GM10266 (cell line): ENCODE measurements at regions not wholly inside any gene's neighbourhood (a gene's known extent, or its start where the extent isn't known, plus 50 kb on each side); places are given as distances from the start of the nearest gene placed in this dataset.
"Not testable (repeated sequence)": the region's sequence is repeated elsewhere in the genome, so short reads cannot be mapped to it uniquely, and the experiment has no call there.

Experiments
- DNase-seq: peaks from one replicate; pipeline ENCODE4 v3.0.0; 2012; ENCODE audit errors: extremely low spot score
- TF ChIP-seq, protein P1 (sequence below): IDR thresholded peaks from 2 replicates; pipeline ENCODE4 v1.5.1; 2012; ENCODE audit warnings: mild to moderate bottlenecking, low read depth; ENCODE audit not compliant: control insufficient read depth, insufficient read depth; ENCODE audit errors: missing control alignments

DNA sequence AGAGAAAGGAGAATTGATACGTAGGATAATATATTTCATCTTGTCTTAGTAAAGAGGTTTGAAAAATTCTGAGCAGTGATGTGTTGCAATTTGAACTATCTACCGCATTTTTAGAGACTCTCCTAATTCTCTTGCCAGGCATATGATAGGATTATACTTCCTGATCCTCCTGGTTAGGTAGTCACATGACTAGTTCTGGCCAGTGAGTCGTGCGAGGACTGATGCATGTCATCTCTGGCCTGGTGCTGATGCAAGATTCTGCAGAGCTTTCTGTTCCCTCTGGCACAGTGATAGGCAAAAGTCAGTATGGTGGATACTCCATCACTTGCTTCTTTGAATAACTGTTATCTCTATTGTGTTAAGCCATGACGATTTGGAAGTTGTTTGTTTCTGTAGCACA, 277.6 kb upstream of the NAALADL2 start:
- no peak for DNase-seq
- TF ChIP-seq, protein P1, sequence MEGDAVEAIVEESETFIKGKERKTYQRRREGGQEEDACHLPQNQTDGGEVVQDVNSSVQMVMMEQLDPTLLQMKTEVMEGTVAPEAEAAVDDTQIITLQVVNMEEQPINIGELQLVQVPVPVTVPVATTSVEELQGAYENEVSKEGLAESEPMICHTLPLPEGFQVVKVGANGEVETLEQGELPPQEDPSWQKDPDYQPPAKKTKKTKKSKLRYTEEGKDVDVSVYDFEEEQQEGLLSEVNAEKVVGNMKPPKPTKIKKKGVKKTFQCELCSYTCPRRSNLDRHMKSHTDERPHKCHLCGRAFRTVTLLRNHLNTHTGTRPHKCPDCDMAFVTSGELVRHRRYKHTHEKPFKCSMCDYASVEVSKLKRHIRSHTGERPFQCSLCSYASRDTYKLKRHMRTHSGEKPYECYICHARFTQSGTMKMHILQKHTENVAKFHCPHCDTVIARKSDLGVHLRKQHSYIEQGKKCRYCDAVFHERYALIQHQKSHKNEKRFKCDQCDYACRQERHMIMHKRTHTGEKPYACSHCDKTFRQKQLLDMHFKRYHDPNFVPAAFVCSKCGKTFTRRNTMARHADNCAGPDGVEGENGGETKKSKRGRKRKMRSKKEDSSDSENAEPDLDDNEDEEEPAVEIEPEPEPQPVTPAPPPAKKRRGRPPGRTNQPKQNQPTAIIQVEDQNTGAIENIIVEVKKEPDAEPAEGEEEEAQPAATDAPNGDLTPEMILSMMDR: no peak

DNA sequence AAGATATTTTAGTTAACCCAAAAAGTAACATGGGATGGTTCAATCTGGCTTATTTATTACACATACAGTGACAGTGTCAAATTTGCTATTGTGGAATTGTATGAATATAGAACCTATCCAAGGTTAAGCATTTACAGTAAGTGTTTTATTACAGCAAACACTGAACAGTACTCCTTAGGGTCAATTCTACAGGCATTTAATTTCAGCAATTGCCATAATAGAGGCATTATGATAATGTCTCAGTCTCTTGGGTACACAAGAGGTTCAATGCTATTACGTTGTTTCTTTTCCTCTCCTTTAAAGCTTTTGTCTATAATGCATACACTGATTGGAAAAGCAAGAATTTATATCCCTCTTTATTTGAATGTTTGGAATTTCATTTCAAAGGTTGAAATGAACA, 275.7 kb upstream of the NAALADL2 start:
- DNase-seq: no peak
- TF ChIP-seq, protein P1: no peak

DNA sequence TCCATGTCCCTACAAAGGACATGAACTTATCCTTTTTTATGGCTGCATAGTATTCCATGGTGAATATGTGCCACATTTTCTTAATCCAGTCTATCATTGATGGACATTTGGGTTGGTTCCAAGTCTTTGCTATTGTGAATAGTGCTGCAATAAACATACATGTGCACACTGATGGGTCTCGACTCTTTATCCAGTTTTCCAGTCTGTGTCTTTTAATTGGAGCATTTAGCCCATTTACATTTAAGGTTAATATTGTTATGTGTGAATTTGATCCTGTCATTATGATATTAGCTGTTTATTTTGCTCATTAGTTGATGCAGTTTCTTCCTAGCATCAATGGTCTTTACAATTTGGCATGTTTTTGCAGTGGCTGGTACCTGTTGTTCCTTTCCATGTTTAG, 272.0 kb upstream of the NAALADL2 start:
- DNase-seq: not testable (repeated sequence)

DNA sequence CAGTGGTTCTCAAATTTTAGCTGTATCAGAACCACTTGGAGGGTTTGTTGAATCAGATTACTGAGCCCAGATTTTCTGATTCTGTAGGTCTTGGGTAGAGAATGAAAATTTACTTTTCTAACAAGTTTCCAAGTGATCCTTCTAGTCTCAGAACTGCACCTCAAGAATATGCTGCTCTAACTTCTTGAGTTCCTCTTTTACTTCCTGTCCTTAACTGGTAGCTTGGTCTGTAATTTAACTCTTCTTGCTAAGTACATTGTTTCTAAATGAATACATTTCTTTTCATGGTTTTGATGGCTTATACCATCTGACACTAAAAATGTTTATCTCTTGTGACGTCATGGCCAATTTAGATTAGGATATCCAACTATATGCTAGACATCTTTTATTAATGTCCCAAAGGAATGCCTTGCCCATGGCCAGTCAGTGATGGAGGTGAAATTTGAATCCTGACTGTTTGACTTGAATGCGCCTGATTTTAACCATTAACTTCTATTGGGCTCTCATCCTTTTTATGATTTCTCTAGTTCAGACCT, 262.6 kb upstream of the NAALADL2 start:
- DNase-seq: no peak
- TF ChIP-seq, protein P1: no peak

DNA sequence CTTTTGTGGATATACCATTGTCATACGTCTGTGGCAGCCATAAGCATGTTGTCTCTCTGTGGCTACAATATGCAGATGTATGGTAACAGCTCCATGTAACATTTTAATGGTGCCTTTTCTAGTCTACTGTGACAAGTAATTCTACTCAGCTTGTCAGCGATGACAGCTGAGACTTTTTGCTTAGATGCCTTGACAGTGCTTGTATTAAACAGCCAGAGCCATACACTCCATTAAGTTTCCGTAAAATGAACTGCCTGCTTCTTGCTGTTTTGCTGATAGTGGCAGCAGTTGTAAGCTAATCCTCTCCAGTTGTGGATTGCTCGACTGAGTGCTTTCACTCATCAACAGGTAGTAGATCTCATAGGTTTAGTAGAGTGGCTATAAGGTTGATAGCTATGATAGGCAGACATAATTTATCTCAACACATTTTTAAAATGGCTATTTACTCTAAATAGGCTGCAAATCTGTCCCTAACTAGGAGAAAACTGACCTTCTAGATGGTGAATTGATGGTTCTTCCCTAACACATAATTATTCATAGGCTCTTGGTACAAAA, 260.2 kb upstream of the NAALADL2 start:
- TF ChIP-seq, protein P1: no peak
- no peak for DNase-seq

DNA sequence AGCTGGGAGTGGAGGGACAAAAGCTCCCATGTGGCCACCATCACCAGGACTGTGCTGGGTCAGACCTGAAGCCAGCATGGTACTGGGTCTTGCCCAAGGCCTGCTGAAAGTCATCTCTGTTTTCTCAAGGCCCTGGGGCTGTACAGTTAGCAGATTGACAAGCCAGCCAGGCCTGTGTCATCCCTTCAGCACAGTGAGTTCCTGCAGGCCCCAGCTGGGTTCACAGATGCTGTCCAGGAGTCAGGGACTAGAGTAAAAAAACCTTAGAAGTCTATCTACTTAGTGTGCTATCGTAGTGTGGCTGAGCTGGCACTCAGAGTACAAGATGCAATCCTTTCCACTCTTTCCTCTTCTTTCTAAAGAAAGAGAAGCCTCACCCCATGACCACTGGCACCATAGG, 246.0 kb upstream of the NAALADL2 start:
- TF ChIP-seq, protein P1: no peak
- no peak for DNase-seq

DNA sequence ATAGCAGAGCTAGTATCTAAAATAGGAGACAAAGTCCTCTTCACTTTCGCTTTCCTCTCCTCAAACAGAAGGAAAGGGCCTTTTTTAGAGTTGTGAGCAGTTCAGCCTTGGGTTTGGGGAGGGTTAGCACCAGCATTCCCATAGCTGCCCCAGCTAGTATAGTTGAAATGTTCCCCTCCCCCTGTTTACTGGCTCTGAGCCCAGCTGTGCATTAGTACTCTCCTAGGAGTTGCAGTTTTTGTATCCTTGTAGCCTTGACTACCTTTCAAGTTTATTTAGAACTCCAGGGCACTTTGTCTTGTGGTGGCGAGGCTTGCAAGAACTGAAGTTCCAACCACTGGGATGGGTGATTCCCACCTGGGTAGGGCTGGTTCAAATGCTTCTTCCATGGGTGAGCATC, 245.1 kb upstream of the NAALADL2 start:
- TF ChIP-seq, protein P1: no peak
- DNase-seq: no peak

DNA sequence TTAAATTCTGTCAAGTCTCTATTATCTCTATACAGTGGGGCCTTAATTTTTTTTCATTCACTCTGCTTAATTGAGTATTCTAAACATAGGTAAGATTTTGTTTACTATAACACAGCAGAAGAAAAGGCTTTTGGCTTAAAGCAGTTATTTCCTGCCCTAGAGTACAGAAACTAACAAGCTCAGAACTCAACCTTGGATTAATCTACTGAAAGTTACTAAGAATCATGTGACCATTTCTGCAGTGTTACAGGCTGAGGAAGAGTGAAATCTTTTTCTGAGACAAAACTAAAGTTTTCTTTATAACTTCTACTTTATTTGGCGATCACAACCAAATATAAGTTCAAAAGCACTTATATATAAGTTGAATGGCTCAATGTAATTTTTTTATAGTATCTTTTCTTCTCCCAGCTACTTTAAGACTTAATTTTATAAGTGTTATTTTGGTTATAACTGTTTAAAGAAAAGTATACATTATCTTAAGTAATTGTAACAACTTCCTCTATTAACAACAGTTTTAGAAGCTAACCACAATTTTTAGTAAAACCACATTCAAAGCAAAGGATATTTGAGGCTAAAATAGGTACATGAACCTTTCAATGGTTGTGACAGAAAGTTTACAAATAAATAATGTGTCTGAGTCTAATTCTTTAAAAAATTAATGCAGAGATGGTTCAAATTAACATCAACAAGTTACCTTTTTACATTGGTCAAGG, 240.6 kb upstream of the NAALADL2 start:
- TF ChIP-seq, protein P1: no peak
- DNase-seq: no peak
